Activated CD4-positive, alpha-beta T cell treated with anti-CD3 and anti-CD28 coated beads for 48 hours (primary cell): ENCODE measurements at regions not wholly inside any gene's neighbourhood (a gene's known extent, or its start where the extent isn't known, plus 50 kb on each side); places are given as distances from the start of the nearest gene placed in this dataset.

Experiments used
- DNase-seq: peaks from one replicate; pipeline ENCODE4 v3.0.0-alpha.2; 2020

- no peak for DNase-seq
These were observed 800.0 kb upstream of the LUZP2 start for GRCh38 chr11:23696688-23697415.

- DNase-seq: no peak
These were observed 792.7 kb upstream of the LUZP2 start for GRCh38 chr11:23704183-23704582.

GRCh38 chr11:23711981-23712380, 784.9 kb upstream of the LUZP2 start:
- DNase-seq: no peak

- no peak for DNase-seq
These were observed 777.8 kb upstream of the LUZP2 start for GRCh38 chr11:23719016-23719415.

GRCh38 chr11:23723861-23724260, 773.0 kb upstream of the LUZP2 start:
- no peak for DNase-seq

GRCh38 chr11:23725752-23726151, 771.1 kb upstream of the LUZP2 start:
- DNase-seq: no peak

GRCh38 chr11:23727387-23727786, 769.5 kb upstream of the LUZP2 start:
- DNase-seq: no peak

GRCh38 chr11:23727794-23728193, 769.1 kb upstream of the LUZP2 start:
- no peak for DNase-seq

GRCh38 chr11:23729088-23729487, 767.8 kb upstream of the LUZP2 start:
- DNase-seq: no peak

- no peak for DNase-seq
These were observed 766.4 kb upstream of the LUZP2 start for GRCh38 chr11:23730307-23730998.

- no peak for DNase-seq
These were observed 764.8 kb upstream of the LUZP2 start for GRCh38 chr11:23732026-23732425.

GRCh38 chr11:23746896-23747295, 750.0 kb upstream of the LUZP2 start:
- DNase-seq: no peak

- DNase-seq: no peak
These were observed 747.0 kb upstream of the LUZP2 start for GRCh38 chr11:23749762-23750430.

- no peak for DNase-seq
These were observed 745.6 kb upstream of the LUZP2 start for GRCh38 chr11:23751280-23751679.

- DNase-seq: no peak
These were observed 741.8 kb upstream of the LUZP2 start for GRCh38 chr11:23755076-23755475.

- DNase-seq: no peak
These were observed 741.1 kb upstream of the LUZP2 start for GRCh38 chr11:23755769-23756168.

GRCh38 chr11:23759489-23759888, 737.4 kb upstream of the LUZP2 start:
- no peak for DNase-seq

GRCh38 chr11:23764286-23764685, 732.6 kb upstream of the LUZP2 start:
- DNase-seq: no peak

GRCh38 chr11:23765682-23766252, 731.1 kb upstream of the LUZP2 start:
- no peak for DNase-seq

- DNase-seq: no peak
These were observed 729.3 kb upstream of the LUZP2 start for GRCh38 chr11:23767576-23767975.

GRCh38 chr11:23769214-23769613, 727.6 kb upstream of the LUZP2 start:
- DNase-seq: no peak

GRCh38 chr11:23772081-23772480, 724.8 kb upstream of the LUZP2 start:
- no peak for DNase-seq

GRCh38 chr11:23778971-23779370, 717.9 kb upstream of the LUZP2 start:
- no peak for DNase-seq

- no peak for DNase-seq
These were observed 716.6 kb upstream of the LUZP2 start for GRCh38 chr11:23780231-23780630.
